ENCODE measurements at regions not wholly inside any gene's neighbourhood (a gene's known extent, or its start where the extent isn't known, plus 50 kb on each side); places are given as distances from the start of the nearest gene placed in this dataset.
"Not testable (repeated sequence)": the region's sequence is repeated elsewhere in the genome, so short reads cannot be mapped to it uniquely, and the experiment has no call there.

- no peak overlapping the region for H3K4me3 ChIP-seq (ENCODE audit: low read depth, low read length)
- no peak for DNase-seq (ENCODE audit: low read depth)
- TF ChIP-seq CTCF (IDR thresholded peaks at IDR 0.05; ENCODE audit: insufficient read depth, low read depth, low read length), result no peak
Observed at GRCh38 chr5:40226906-40227305, 452.8 kb upstream of the PTGER4 start.

- H3K4me3 ChIP-seq (ENCODE audit: low read depth, low read length); DNase-seq (ENCODE audit: low read depth): not testable (repeated sequence)
Observed at GRCh38 chr5:40225147-40225546, 454.6 kb upstream of the PTGER4 start.

GRCh38 chr5:40224421-40224820 lies 455.3 kb upstream of the PTGER4 start:
- TF ChIP-seq CTCF (IDR thresholded peaks at IDR 0.05; ENCODE audit: insufficient read depth, low read depth, low read length), result no peak
- no peak overlapping the region for H3K4me3 ChIP-seq (ENCODE audit: low read depth, low read length)
- DNase-seq (ENCODE audit: low read depth), result no peak

GRCh38 chr5:40223884-40224402 lies 455.8 kb upstream of the PTGER4 start:
- H3K4me3 ChIP-seq (ENCODE audit: low read depth, low read length), result no peak overlapping the region
- DNase-seq (ENCODE audit: low read depth), result peak; percentile 29
- no peak for TF ChIP-seq CTCF (IDR thresholded peaks at IDR 0.05; ENCODE audit: insufficient read depth, low read depth, low read length)

GRCh38 chr5:40221796-40222195 lies 457.9 kb upstream of the PTGER4 start:
- no peak overlapping the region for H3K4me3 ChIP-seq (ENCODE audit: low read depth, low read length)
- TF ChIP-seq CTCF (IDR thresholded peaks at IDR 0.05; ENCODE audit: insufficient read depth, low read depth, low read length), result no peak
- DNase-seq (ENCODE audit: low read depth), result peak; percentile 66

- TF ChIP-seq CTCF (IDR thresholded peaks at IDR 0.05; ENCODE audit: insufficient read depth, low read depth, low read length), result no peak
- H3K4me3 ChIP-seq (ENCODE audit: low read depth, low read length), result no peak overlapping the region
- DNase-seq (ENCODE audit: low read depth), result no peak
Observed at GRCh38 chr5:40221255-40221654, 458.5 kb upstream of the PTGER4 start.

GRCh38 chr5:40220260-40220659 lies 459.5 kb upstream of the PTGER4 start:
- DNase-seq (ENCODE audit: low read depth), result no peak
- H3K4me3 ChIP-seq (ENCODE audit: low read depth, low read length), result no peak overlapping the region
- no peak for TF ChIP-seq CTCF (IDR thresholded peaks at IDR 0.05; ENCODE audit: insufficient read depth, low read depth, low read length)
